ENCODE measurements at regions not wholly inside any gene's neighbourhood (a gene's known extent, or its start where the extent isn't known, plus 50 kb on each side); places are given as distances from the start of the nearest gene placed in this dataset.

DNA sequence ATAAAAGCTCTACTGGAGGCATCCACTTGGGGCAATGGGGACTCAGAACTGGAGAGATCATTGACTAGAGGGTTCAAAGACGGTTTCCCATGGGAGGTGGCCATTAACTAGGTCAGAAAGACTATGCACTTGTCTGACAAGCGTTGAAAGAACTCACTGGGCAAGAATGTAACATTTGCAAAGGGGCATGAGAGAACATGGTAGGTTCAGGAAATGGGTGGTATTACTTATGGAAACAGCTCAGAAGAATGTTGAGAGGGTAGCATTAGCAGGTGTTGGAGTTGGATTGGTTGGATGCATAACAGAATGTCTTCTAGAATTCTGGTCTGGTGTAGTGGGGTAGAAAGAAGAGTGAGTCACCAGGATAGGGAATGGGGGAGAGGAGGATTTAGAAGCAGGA is 119.1 kb upstream of the CDCA7L start:
- POLR2A ChIA-PET, result no interaction called here
- no TSS peak for BruUV-seq (replicated peaks)

DNA sequence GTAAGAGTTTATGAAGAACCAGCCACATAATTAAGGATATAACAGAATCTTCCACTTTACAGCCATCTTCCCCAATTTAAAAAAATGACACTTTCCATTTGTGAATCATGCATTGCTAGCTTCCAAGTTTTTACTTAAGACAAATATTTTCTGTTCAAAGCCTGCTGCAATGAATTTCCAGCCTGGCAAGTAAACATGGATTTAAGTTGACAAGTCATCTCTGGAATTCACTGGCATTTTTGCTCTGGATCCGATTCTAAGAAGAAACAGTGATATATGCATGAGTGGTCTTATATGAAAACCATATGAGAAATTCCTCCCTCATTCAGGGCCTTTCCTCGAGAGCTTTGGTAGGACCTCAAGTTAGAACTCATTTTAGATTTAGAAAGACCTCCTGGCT is 116.1 kb upstream of the CDCA7L start:
- Histone ChIP-seq H3K9ac (ENCODE audit: low read length) (no peak overlapping the region), H3K4me2 (ENCODE audit: low read length) (no peak overlapping the region), H3K9me3 (ENCODE audit: control insufficient read depth in 1 of 2, insufficient read depth in 1 of 2, low read depth in 1 of 2, low read length in 2 of 2) (no peaks in the 10 kb centered on the region), H4K20me1 (ENCODE audit: insufficient read depth) (no peaks in the 10 kb centered on the region), H3K27ac (ENCODE audit: low read depth, low read length) (no peak overlapping the region), H3K36me3 (ENCODE audit: control insufficient read depth in 1 of 2, insufficient read depth in 2 of 2, low read length in 2 of 2) (no peaks in the 10 kb centered on the region), H3K4me3 (replicated peaks in 1 of 2; ENCODE audit: low read depth in 1 of 2, low read length in 2 of 2) (no peak overlapping the region), H3K27me3 (ENCODE audit: insufficient read depth, low read length) (no peaks in the 10 kb centered on the region), H3K9me2 (ENCODE audit: insufficient read depth) (no peaks in the 10 kb centered on the region), H3K4me1 (ENCODE audit: control insufficient read depth in 1 of 2, insufficient read depth in 2 of 2, low read length in 2 of 2) (no peaks in the 10 kb centered on the region), H3K79me2 (ENCODE audit: insufficient read depth, low read length) (no peaks in the 10 kb centered on the region), H2AFZ (ENCODE audit: low read depth, low read length, poor library complexity, severe bottlenecking) (no peak overlapping the region)
- ChIA-PET POLR2A (no interaction called here), CTCF (no interaction called here), RAD21 (ENCODE audit: low non-redundant PET in 1 of 2, low total read pairs in 2 of 2, uncharacterized antibody in 2 of 2, unreplicated experiment in 2 of 2) (no interaction called here)
- TF ChIP-seq, protein P1, sequence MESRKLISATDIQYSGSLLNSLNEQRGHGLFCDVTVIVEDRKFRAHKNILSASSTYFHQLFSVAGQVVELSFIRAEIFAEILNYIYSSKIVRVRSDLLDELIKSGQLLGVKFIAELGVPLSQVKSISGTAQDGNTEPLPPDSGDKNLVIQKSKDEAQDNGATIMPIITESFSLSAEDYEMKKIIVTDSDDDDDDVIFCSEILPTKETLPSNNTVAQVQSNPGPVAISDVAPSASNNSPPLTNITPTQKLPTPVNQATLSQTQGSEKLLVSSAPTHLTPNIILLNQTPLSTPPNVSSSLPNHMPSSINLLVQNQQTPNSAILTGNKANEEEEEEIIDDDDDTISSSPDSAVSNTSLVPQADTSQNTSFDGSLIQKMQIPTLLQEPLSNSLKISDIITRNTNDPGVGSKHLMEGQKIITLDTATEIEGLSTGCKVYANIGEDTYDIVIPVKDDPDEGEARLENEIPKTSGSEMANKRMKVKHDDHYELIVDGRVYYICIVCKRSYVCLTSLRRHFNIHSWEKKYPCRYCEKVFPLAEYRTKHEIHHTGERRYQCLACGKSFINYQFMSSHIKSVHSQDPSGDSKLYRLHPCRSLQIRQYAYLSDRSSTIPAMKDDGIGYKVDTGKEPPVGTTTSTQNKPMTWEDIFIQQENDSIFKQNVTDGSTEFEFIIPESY (IDR thresholded peaks at IDR 0.05; ENCODE audit: extremely low read depth, insufficient replicate concordance, low read length), result no peak
- TF ChIP-seq, protein P2, sequence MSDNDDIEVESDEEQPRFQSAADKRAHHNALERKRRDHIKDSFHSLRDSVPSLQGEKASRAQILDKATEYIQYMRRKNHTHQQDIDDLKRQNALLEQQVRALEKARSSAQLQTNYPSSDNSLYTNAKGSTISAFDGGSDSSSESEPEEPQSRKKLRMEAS (IDR thresholded peaks at IDR 0.05), result no peak
- no peak for TF ChIP-seq JUND (IDR thresholded peaks at IDR 0.05)
- BruUV-seq (replicated peaks), result no TSS peak
- intact Hi-C loops (cut with micrococcal nuclease), result no loop called here
- DNase-seq (ENCODE audit: low read depth, low spot score) (no peak), ATAC-seq (no peak)

More for the DNA sequence above, 119.1 kb upstream of the CDCA7L start:
- 0 out of 2 replicates have a peak, but pooled peaks cover 5% of the 10 kb centered on the region for H3K27me3 ChIP-seq (ENCODE audit: insufficient read depth, low read length)
- H3K9ac ChIP-seq (ENCODE audit: low read length), result no peak overlapping the region
- H3K4me2 ChIP-seq (ENCODE audit: low read length), result no peak overlapping the region
- H3K36me3 ChIP-seq (ENCODE audit: control insufficient read depth in 1 of 2, insufficient read depth in 2 of 2, low read length in 2 of 2), result no peaks in the 10 kb centered on the region
- no peak overlapping the region for H3K4me3 ChIP-seq (replicated peaks in 1 of 2; ENCODE audit: low read depth in 1 of 2, low read length in 2 of 2)
- TF ChIP-seq EZH2phosphoT487 (IDR thresholded peaks at IDR 0.05; ENCODE audit: borderline replicate concordance) (no peak), JUND (IDR thresholded peaks at IDR 0.05) (no peak), YY1 (IDR thresholded peaks at IDR 0.05; ENCODE audit: extremely low read depth, insufficient replicate concordance, low read depth, low read length) (no peak), CBX3 (IDR thresholded peaks at IDR 0.05; ENCODE audit: low read depth) (no peak), RAD21 (IDR thresholded peaks at IDR 0.05; ENCODE audit: low read depth) (no peak), POLR2A (IDR thresholded peaks at IDR 0.05; ENCODE audit: borderline replicate concordance, extremely low read depth, insufficient read depth, insufficient read length) (no peak), POLR2AphosphoS5 (IDR thresholded peaks at IDR 0.05; ENCODE audit: low read depth, low read length) (no peak)
- TF ChIP-seq, protein P2 (IDR thresholded peaks at IDR 0.05), result no peak
- TF ChIP-seq, protein P3, sequence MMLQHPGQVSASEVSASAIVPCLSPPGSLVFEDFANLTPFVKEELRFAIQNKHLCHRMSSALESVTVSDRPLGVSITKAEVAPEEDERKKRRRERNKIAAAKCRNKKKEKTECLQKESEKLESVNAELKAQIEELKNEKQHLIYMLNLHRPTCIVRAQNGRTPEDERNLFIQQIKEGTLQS (IDR thresholded peaks at IDR 0.05), result no peak
- CTCF ChIA-PET, result interaction anchor here (1.4 kb wide), 1 partner anchor 18 kb away, joined by 3 read pairs; no protein-coding TSS in a partner anchor
- no peaks in the 10 kb centered on the region for H3K4me1 ChIP-seq (ENCODE audit: control insufficient read depth in 1 of 2, insufficient read depth in 2 of 2, low read length in 2 of 2)
- ATAC-seq (no peak), DNase-seq (ENCODE audit: low read depth, low spot score) (no peak)
- no peaks in the 10 kb centered on the region for H3K79me2 ChIP-seq (ENCODE audit: insufficient read depth, low read length)
- intact Hi-C loops (cut with micrococcal nuclease), result no loop called here
- H3K9me2 ChIP-seq (ENCODE audit: insufficient read depth), result no peaks in the 10 kb centered on the region
- no peaks in the 10 kb centered on the region for H4K20me1 ChIP-seq (ENCODE audit: insufficient read depth)
- no peak overlapping the region for H2AFZ ChIP-seq (ENCODE audit: low read depth, low read length, poor library complexity, severe bottlenecking)
- RAD21 ChIA-PET (ENCODE audit: low non-redundant PET in 1 of 2, low total read pairs in 2 of 2, uncharacterized antibody in 2 of 2, unreplicated experiment in 2 of 2), result no interaction called here
- H3K9me3 ChIP-seq (ENCODE audit: control insufficient read depth in 1 of 2, insufficient read depth in 1 of 2, low read depth in 1 of 2, low read length in 2 of 2), result no peaks in the 10 kb centered on the region
- no peak overlapping the region for H3K27ac ChIP-seq (ENCODE audit: low read depth, low read length)

Data from HCT116 (cell line).